Astrocyte (in vitro differentiated cells and primary cell): ENCODE measurements at regions not wholly inside any gene's neighbourhood (a gene's known extent, or its start where the extent isn't known, plus 50 kb on each side); places are given as distances from the start of the nearest gene placed in this dataset.

Source experiments
- DNase-seq: peaks from one replicate; pipeline ENCODE4 v3.0.0-alpha.2; 2010; ENCODE audit warnings: low read depth
- FAIRE-seq: peaks from 2 replicates; lab custom pipeline; 2011; peaks lifted over from hg19 to GRCh38; lab: Jason Lieb, UNC
- H2AFZ ChIP-seq: 2 replicates; pipeline ENCODE4 v1.6.0; 2012; ENCODE audit warnings: low read depth, low read length, inconsistent platforms
- H3K27ac ChIP-seq: 2 replicates; pipeline ENCODE4 v1.5.1; 2011; ENCODE audit warnings: low read depth, low read length, inconsistent platforms
- H3K27me3 ChIP-seq: 2 replicates; pipeline ENCODE4 v1.6.0; 2011; ENCODE audit warnings: low read length, inconsistent platforms; ENCODE audit not compliant: insufficient read depth
- H3K36me3 ChIP-seq: 2 replicates; pipeline ENCODE4 v1.5.1; 2011; ENCODE audit warnings: low read length, inconsistent platforms; ENCODE audit not compliant: insufficient read depth
- H3K4me1 ChIP-seq: 2 replicates; pipeline ENCODE4 v1.5.1; 2011; ENCODE audit warnings: low read length, inconsistent platforms; ENCODE audit not compliant: insufficient read depth
- H3K4me2 ChIP-seq: 2 replicates; pipeline ENCODE4 v1.6.0; 2012; ENCODE audit warnings: low read length, inconsistent platforms
- H3K4me3 ChIP-seq: 2 replicates; pipeline ENCODE4 v1.5.1; 2011; ENCODE audit warnings: low read depth, mild to moderate bottlenecking, low read length, inconsistent platforms; ENCODE audit not compliant: insufficient read depth
- H3K79me2 ChIP-seq: 2 replicates; pipeline ENCODE4 v1.6.0; 2012; ENCODE audit warnings: mild to moderate bottlenecking, low read length, inconsistent platforms; ENCODE audit not compliant: insufficient read depth
- H3K9ac ChIP-seq: 2 replicates; pipeline ENCODE4 v1.6.0; 2012; ENCODE audit warnings: mild to moderate bottlenecking, low read length, inconsistent platforms
- H3K9me3 ChIP-seq: 2 replicates; pipeline ENCODE4 v1.5.1; 2012; ENCODE audit warnings: low read depth, mild to moderate bottlenecking, low read length, inconsistent platforms; ENCODE audit not compliant: insufficient read depth
- H4K20me1 ChIP-seq: 2 replicates; pipeline ENCODE4 v1.6.0; 2012; ENCODE audit warnings: low read length, inconsistent platforms; ENCODE audit not compliant: insufficient read depth
- H3K27ac Mint-ChIP-seq: one replicate; pipeline ENCODE4 v1.8.0; 2021; ENCODE audit warnings: mild to moderate bottlenecking, mixed read lengths; ENCODE audit not compliant: unreplicated experiment
- H3K27me3 Mint-ChIP-seq: one replicate; pipeline ENCODE4 v1.8.0; 2021; ENCODE audit warnings: low read depth, mixed read lengths; ENCODE audit not compliant: unreplicated experiment
- H3K36me3 Mint-ChIP-seq: one replicate; pipeline ENCODE4 v1.8.0; 2021; ENCODE audit warnings: low read depth, mixed read lengths; ENCODE audit not compliant: unreplicated experiment
- H3K4me1 Mint-ChIP-seq: one replicate; pipeline ENCODE4 v1.8.0; 2021; ENCODE audit warnings: low read depth, mixed read lengths; ENCODE audit not compliant: unreplicated experiment
- H3K4me3 Mint-ChIP-seq: one replicate; pipeline ENCODE4 v1.8.0; 2021; ENCODE audit warnings: mild to moderate bottlenecking, moderate library complexity, mixed read lengths; ENCODE audit not compliant: unreplicated experiment
- H3K9me3 Mint-ChIP-seq: one replicate; pipeline ENCODE4 v1.8.0; 2021; ENCODE audit warnings: mild to moderate bottlenecking, mixed read lengths; ENCODE audit not compliant: unreplicated experiment
- EZH2 ChIP-seq: IDR thresholded peaks from 2 replicates; pipeline ENCODE4 v1.6.1; 2012; ENCODE audit warnings: mild to moderate bottlenecking, low read length, inconsistent platforms; ENCODE audit not compliant: insufficient read depth
- TF ChIP-seq, protein P1 (sequence below): IDR thresholded peaks from 2 replicates; pipeline ENCODE4 v1.5.1; 2011; ENCODE audit warnings: low read depth, mild to moderate bottlenecking, inconsistent platforms, low read length, moderate library complexity; ENCODE audit not compliant: insufficient read depth

- Histone ChIP-seq H2AFZ (no peak overlapping the region), H3K27me3 (no peaks in the 10 kb centered on the region), H3K9ac (no peak overlapping the region), H3K27ac (no peak overlapping the region), H3K4me2 (no peak overlapping the region), H3K4me3 (no peak overlapping the region), H3K36me3 (no peaks in the 10 kb centered on the region), H4K20me1 (no peaks in the 10 kb centered on the region), H3K4me1 (no peaks in the 10 kb centered on the region), H3K79me2 (no peaks in the 10 kb centered on the region), H3K9me3 (no peaks in the 10 kb centered on the region)
- Mint-ChIP-seq H3K4me1 (no peaks in the 10 kb centered on the region), H3K27me3 (peaks cover 2% of the 10 kb centered on the region), H3K9me3 (peaks cover 1% of the 10 kb centered on the region), H3K27ac (no peak overlapping the region), H3K4me3 (no peak overlapping the region), H3K36me3 (no peaks in the 10 kb centered on the region)
- FAIRE-seq (no peak), DNase-seq (no peak)
- TF ChIP-seq, protein P1, sequence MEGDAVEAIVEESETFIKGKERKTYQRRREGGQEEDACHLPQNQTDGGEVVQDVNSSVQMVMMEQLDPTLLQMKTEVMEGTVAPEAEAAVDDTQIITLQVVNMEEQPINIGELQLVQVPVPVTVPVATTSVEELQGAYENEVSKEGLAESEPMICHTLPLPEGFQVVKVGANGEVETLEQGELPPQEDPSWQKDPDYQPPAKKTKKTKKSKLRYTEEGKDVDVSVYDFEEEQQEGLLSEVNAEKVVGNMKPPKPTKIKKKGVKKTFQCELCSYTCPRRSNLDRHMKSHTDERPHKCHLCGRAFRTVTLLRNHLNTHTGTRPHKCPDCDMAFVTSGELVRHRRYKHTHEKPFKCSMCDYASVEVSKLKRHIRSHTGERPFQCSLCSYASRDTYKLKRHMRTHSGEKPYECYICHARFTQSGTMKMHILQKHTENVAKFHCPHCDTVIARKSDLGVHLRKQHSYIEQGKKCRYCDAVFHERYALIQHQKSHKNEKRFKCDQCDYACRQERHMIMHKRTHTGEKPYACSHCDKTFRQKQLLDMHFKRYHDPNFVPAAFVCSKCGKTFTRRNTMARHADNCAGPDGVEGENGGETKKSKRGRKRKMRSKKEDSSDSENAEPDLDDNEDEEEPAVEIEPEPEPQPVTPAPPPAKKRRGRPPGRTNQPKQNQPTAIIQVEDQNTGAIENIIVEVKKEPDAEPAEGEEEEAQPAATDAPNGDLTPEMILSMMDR: no peak
- TF ChIP-seq EZH2: no peak
Measured at GRCh38 chr2:234187646-234188174, 137.2 kb downstream of the SPP2 start.

DNA sequence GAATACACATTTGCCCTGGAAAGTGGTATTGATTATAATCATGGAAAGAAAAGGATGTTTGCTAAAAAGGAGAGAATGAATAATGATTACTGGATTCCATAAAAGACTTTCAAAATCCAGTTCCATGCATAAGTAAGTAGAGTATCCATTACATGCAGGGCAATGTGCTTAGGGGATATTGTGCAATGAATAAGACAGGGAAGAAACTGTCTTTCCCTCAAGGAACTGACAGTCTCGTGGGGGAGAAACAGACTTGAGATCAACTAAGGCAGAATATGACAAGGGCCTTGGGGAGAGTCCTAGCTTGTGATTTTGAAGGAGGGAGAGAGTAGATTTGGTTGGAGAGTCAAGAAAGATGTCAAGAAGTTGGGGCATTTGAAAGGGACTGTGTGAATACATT, 130.6 kb downstream of the SPP2 start:
- DNase-seq (no peak), FAIRE-seq (no peak)
- Histone ChIP-seq H3K4me2 (no peak overlapping the region), H3K4me1 (no peaks in the 10 kb centered on the region), H3K27me3 (no peaks in the 10 kb centered on the region), H3K9me3 (no peaks in the 10 kb centered on the region), H3K4me3 (no peak overlapping the region), H2AFZ (no peak overlapping the region), H4K20me1 (no peaks in the 10 kb centered on the region), H3K79me2 (no peaks in the 10 kb centered on the region), H3K27ac (no peak overlapping the region), H3K9ac (no peak overlapping the region), H3K36me3 (no peaks in the 10 kb centered on the region)
- Mint-ChIP-seq H3K36me3 (no peaks in the 10 kb centered on the region), H3K9me3 (no peaks in the 10 kb centered on the region), H3K4me3 (no peak overlapping the region), H3K27me3 (no peaks in the 10 kb centered on the region), H3K4me1 (peaks cover 5% of the 10 kb centered on the region), H3K27ac (no peak overlapping the region)
- TF ChIP-seq EZH2: no peak
- TF ChIP-seq, protein P1: no peak

DNA sequence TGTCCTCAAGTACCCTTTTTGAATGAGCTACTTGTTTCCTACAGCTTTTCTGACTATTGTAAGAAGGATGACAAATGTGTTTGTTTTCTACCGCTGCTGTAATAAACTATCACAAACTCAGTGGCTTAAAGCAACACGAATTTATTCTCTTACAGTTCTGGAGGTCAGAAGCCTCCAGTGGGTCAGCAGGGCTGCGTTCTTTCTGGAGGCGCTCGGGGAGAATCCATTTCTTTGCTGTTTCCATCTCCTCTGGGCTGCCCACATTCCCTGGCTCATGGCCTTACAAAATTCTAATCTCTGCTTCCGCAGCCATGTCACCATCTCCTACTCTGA, 128.5 kb downstream of the SPP2 start:
- Histone ChIP-seq H3K36me3 (no peaks in the 10 kb centered on the region), H2AFZ (no peak overlapping the region), H4K20me1 (no peaks in the 10 kb centered on the region), H3K4me1 (no peaks in the 10 kb centered on the region), H3K79me2 (no peaks in the 10 kb centered on the region), H3K4me2 (peak overlapping the region; percentile 7), H3K27ac (no peak overlapping the region), H3K4me3 (no peak overlapping the region), H3K9ac (no peak overlapping the region), H3K9me3 (no peaks in the 10 kb centered on the region), H3K27me3 (no peaks in the 10 kb centered on the region)
- Mint-ChIP-seq H3K27me3 (no peaks in the 10 kb centered on the region), H3K36me3 (no peaks in the 10 kb centered on the region), H3K9me3 (no peaks in the 10 kb centered on the region), H3K4me3 (no peak overlapping the region), H3K4me1 (peaks cover 5% of the 10 kb centered on the region), H3K27ac (no peak overlapping the region)
- FAIRE-seq: no peak
- TF ChIP-seq, protein P1: no peak
- TF ChIP-seq EZH2: no peak
- DNase-seq: no peak
